HG03066 (cell line): ENCODE measurements at regions not wholly inside any gene's neighbourhood (a gene's known extent, or its start where the extent isn't known, plus 50 kb on each side); places are given as distances from the start of the nearest gene placed in this dataset.

Experiments
- ATAC-seq: cut with Tn5 transposase; IDR thresholded peaks from one replicate; pipeline ENCODE4 v1.9.1; 2021; ENCODE audit warnings: low read depth; ENCODE audit not compliant: unreplicated experiment

DNA sequence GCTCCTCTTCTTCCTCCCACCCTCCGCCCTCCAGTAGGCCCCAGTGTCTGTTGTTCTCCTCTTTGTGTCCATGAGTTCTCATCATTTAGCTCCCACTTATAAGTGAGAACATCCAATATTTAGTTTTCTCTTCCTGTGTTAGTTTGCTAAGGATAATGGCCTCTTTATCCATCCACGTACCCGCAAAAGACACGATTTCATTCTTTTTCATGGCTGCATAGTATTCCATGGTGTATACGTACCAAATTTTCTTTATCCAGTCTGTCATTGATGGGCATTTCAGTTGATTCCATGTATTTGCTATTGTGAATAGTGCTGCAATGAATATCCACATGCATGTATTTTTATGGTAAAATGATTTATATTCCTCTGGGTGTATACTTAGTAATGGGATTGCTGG is 82.2 kb downstream of the COPS8 start:
- no peak for ATAC-seq

DNA sequence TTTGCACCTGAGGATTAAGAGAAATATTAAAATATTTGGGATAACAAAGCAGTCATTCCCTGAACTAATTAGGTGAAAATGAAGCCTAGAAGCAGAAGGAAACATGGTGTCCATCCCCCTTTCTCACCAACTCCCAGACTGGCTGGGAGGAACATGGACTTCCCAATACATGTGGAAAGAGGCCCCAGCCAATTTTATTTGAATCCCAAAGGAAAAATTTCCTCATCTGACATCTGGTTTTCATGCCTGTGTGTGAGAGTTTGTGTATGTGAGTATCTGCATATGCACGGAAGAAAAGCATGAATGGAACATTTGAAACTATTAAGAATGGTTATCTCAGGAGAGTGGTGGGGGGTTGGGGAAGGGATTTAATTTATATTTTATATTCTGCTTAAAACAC is 84.3 kb downstream of the COPS8 start:
- ATAC-seq: no peak

DNA sequence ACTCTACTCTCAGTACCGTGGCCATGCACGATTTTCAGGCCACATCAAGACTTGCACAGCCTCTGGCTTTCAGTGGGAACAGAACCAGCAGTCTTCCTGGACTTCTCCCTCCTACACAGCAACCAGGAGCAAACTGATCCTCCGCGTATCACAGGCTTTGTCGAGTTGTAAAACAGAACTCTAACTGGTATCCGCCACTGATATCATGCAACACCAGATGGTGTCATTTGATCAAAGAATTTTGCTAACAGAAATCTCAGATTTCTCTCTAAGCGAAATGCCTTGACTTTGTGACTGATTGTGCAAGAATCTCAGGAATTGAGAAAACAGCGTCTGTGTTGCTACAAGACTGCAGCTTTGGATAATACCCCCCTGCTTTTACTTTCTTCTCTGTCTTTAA is 85.7 kb downstream of the COPS8 start:
- ATAC-seq: no peak

DNA sequence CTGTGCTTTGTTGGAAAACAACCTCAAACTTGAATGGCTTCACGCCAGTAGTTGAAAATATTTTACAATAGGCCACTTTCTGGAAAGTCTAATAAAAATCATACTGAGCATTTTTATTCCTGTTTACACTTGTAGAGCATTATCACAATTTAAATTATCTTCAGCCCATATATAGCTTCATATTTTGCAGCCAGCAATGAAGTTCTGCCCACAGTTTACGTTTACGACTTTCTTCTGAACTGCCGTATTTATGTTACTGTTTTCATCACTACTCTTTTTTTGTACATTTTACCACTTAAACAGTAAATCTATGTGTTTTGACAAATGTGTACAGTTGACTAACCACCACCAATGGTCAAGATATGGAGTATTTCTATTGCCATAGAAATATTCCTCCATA is 86.2 kb downstream of the COPS8 start:
- no peak for ATAC-seq

DNA sequence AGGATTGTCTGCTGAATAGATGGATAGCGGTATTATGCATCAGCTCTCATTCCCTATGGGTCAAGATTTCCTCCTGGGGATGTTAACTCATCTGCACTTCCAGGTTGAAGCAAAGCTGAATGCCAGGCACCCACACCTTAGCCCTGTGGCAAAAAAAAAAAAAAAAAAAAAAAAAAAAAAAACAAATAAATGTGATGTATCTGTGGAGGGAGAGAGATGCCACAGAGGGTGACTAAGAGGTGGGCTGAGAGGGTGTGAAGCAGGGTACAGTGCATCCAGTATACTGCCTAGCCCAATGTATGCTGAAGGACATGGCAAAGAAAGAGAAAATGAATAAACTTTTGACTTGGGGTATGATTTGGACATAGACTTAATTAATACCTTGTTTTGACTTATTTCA is 91.4 kb downstream of the COPS8 start:
- no peak for ATAC-seq

DNA sequence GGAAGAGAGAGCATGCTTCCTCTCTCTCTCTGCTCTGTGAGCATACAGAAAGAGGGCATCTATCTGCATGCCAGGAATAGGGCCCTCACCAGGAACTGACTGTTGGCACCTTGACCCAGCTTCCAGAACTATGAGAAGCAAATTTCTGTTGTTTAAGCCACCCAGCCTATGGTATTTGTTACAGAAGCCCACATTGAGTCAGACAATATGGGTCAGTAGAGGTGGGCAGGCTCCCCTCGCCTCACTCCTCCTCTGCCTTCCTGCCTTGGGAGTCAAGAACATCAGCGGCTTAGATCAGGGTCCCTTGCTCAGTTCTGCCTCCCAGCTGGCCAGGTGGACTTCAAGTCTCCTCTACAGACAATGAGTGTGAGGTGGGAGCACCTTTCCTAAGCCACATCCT is 92.3 kb downstream of the COPS8 start:
- ATAC-seq: no peak

DNA sequence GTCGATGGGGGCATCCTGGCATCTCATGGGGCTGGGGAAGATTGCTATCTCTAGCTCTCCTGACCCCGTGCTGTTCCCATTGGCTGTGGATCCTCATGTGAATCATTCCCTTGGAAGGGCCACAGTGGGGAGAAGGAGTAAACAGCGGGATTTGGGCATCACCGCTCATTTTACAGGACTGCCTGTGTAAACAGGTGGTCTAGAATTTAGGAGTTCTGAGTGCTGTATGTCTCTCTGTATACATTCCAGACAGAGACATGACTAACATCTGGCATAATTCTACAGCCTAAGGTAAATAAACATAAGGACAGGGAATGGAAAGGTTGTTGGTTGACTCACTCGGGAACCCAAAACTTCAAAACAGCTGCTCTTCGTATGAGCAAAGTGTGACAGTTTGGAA is 92.7 kb downstream of the COPS8 start:
- ATAC-seq: no peak

DNA sequence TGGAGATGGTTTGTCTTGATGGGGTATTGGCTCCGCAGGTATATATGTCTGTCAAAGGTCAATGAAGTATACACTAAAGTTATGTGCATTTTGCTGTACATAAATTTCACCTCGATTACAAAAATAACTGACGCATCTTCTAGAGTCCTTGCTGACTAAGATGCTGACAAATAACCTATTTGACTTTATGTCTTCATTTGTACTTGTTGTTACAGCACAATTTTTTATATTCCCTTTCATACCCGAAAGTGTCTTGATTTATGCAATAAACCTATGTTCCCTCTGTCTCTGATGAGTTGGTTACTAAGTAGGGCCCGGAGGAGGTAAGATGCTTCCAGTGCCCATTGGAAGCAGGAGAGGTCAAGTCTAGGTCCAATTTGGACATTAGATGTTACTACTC is 93.5 kb downstream of the COPS8 start:
- no peak for ATAC-seq

DNA sequence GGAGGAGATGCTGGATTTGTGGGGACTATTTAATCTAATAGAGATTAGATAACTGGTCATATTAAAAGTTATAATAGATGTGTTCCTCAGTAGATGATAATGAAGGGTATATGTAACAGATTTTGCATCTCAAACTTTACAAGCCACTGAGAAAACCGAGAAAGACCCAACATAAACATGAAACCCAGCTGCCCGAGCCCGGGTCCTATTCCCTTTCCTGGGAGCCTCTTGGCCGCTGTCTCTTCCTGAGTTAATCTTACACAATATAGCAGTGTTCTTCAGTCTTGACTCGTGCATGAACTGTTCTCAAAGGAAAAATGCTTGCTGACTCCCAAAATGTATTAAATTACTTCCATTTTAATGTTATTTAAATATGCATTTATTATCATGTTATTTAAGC is 94.5 kb downstream of the COPS8 start:
- no peak for ATAC-seq

DNA sequence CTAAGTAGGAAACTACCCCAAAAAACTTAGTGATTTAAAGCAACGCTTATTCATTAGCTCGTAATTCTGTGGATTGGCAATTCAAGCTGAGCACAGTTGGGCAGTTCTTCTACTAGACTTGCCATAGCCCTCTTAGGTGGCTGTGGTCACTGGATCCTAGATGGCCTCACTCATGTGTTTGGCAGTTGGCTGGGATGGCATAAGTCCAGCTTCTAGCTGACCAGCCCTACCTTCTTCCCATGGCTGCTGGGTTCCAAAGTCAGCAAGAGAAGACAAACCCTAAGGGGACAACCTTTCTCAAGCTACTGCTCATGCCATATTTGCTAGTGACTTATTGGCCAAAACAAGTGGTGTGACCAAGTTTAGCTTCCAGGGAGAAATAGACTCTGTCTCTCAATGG is 95.3 kb downstream of the COPS8 start:
- no peak for ATAC-seq

DNA sequence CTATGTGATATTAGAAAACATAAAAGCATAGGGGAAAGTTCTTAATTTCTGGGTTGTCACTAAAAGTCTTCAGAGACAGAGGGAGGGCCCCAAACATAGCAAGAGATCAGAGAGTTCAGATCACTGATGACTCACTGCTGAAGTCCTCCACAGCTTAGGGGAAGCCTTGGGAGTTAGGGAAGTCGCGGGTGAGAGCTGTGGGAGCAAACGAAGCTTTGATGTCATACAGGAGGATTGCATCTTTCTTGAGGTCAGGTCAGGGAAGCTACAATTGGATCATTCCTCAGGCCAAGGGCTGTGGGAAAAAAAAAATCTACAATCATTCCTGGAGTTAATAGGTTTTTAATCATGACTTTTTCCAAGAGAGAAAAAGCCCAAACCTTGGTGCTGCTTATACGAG is 96.2 kb downstream of the COPS8 start:
- no peak for ATAC-seq

DNA sequence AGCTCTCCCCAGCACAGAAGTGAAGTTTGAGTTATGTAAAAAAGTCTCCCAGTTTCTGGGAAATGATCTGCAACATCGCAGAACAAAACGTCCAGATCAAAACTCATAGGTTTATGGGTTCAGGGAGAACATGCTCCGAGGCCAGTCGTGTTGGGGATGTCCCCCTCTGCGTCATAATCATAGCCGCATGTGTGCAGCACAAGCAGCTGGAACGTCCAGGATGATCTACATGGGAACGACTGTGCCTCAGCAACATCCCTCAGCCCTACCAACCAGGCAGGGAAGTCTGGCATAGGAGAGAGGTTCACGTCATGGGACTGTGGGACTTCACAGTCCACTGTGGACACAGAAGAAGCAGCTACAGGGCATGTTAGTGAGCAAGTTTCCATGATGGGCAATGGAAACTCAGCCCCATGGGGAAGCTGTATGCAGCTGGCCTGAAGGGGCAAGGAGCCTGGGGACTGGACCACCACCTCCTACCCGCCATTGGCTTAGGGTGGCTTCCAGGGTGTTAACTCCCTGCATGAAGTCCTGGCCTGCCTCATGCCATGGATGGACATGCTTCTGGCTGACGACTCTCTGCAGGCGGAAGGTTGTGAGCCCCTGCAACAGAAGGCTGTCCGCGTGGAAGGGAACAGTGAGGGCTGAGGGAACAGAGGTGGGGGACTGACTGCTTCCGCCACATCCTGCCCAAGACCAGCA is 96.9 kb downstream of the COPS8 start:
- ATAC-seq: no peak

DNA sequence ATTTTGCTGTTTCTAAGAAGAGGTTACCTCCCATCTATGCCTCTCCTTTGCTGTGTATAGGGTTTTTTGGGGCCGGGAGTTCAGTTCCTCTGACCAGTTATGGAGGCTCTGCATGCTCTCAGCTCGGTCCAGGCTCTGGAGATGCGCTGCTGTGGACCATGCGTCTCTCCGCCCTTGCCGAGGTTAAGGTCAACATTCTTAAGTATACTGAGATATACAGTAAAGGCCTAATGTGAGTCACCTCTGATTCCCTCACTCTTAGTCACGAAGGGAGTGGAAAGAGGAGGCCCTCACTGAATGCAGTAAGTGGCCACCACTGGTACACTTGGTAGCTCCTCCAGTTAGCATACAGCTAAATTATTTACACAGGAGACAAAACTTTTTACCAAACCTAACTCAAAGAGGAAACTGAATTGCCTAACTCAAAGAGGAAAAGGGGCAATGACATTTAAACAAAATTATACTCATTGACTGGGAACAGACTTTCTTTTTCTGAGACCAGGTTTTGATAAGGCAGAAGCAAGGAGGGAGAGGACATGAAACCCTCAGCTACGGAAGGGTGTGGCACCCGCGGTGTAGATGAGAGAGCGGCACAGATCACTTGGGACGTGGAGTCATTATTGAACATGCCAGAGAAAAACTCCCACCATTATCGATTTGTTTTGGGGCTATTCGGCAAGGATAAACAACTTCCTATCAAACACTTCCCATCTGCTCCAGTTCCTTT is 98.7 kb downstream of the COPS8 start:
- ATAC-seq: no peak

DNA sequence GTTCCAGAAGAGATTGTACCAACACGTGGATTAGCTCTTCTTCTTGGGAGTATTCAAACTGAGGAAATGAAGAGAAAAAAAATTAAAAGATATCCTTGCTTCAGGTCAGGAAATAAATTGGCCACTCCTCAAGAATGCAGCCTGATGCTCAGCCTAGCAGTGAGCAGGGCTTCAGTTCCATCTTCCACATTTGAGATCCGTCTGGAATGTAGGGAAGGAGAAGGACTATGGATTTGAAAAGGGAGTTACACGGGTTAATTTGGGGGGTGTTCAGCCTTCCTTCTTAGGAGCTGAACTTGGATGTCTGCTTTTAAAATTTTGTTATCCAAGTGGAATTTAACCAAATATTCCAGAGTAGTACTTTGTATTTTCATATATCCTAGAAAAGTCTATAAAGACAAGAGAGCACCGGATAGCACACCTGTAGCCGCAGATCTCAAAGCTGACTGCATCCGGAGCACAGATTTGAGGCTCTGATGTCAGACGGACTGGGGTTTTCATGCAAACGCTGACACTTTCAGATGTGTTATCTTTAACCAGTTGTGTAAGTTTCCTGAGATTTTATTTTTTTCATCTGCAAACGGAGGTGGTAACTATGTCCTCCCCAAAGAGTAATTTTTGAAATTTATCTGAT is 99.3 kb downstream of the COPS8 start:
- ATAC-seq: no peak

DNA sequence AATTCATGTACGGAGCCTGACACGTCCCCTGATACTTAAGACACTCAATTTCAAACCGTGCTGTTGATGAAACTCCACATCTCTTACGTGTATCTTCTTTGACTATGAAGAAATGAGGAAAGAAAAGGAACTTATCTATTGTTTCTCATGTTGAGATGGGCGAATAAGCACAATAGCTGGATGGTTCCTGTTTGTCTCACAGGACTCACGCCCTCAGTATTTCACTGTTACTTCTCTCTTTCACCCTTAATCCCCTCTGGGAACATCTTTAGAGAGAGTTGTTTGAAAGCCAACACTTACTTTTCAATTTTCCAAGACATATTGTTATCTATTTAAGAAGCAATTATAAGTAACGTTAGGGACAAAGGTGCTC is 99.8 kb downstream of the COPS8 start:
- ATAC-seq: no peak

DNA sequence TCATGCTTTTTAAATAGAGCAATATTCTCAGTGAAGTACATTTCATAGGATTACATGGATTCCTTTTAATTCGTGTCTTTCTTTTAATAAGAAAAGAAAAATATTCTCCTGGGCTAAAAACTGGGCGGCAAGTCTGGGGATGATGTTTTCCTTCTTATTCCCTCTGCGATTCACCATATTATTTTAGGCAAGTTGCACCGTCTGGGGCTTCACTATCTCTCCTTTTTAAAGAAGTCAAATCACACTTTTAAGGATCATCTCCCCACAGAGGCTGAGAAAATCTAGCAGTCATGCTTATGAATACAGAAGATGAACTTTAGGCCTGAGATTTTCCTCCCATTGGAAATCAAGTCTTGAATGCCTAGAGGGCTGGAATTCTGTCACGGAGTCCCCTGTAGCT is 104.1 kb downstream of the COPS8 start:
- ATAC-seq: no peak

DNA sequence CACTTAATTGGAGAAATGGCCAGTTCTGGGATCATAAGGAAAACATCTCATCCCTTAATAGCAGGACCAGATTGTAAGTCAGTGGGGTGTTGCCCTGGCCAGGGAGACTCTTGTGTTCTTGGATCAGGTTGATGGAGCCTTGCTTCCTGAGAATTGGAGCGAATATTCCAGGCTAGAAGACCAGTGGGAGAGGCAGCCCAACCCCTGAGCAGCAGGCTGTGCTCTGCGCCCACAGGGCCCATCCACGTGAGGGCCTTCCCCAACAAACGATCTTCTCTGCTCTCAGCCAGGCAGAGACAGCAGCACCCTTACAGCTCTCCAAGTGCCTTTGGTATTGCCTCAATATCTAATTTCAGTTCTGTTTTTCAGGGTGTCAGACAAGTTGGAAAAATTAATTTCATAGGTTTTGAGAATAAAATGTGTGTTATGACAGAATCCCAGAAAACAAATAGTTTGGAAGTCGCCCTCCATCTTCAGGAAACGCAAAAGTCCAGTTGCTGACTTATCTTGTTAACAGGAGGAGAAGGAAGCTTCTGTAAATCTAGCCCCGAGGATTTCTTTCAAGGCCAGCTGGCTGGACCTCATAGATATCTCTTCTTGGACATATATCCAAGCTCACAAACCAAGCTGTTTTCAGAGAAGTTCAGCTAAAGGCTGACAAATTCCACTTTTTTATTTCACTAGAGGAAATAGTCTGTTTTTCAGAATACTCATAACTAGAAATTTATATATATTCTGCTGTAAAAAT is 105.5 kb downstream of the COPS8 start:
- ATAC-seq: no peak

DNA sequence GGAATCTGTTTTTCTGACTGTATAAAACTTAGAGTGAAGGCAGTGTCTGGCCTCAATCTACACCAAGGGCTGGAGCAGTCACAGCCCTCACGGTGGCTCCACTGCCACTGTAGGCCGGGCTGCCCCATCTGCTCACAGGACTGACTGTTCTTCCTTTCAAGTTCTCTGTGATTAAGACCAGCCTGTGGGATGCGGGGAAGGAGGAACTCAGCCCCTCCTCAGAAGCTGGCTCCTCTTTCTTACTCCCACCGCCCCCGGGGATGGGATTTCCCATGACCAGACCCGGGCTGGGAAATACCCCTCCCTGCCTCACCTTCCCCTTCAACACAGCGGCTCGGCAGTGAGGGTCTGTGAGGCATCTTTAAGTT is 106.0 kb downstream of the COPS8 start:
- no peak for ATAC-seq

DNA sequence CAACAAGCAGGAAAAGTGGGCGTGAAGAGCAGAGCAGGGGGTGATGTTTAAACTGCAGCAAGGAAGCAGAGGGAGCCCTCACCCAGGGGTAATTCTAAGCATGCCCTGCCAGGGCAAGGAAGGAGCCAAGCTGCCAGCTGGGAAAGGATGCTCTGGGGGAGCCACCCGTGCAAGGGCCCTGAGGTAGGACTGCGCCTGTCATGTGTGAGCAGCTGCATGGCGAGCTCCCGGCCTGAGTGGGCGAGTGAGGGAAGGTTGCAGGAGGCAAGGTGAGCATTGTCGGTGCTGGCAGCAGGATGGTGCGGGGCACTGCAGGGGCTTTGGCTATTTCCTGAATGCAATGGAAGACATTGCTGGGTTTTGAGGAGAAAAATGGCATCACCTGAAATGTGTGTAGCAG is 107.2 kb downstream of the COPS8 start:
- no peak for ATAC-seq

DNA sequence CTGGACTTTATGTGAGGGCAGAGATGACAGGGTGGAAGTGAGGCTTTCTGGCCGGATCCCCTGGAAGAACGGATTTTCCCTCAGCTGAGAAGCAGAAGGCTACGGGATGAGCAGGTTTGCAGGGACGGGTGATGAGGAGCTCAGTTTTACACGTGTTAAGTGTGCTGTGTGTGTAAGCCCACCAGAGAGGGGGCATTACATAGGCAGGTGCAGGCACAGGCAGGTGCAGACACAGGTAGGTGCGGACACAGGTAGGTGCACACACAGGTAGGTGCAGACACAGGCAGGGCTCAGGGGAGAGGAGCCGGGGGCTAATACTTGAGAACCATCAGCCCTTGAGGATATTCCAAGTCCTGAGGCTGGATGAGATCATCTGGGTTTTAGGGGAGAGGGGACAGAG is 107.7 kb downstream of the COPS8 start:
- ATAC-seq: no peak

DNA sequence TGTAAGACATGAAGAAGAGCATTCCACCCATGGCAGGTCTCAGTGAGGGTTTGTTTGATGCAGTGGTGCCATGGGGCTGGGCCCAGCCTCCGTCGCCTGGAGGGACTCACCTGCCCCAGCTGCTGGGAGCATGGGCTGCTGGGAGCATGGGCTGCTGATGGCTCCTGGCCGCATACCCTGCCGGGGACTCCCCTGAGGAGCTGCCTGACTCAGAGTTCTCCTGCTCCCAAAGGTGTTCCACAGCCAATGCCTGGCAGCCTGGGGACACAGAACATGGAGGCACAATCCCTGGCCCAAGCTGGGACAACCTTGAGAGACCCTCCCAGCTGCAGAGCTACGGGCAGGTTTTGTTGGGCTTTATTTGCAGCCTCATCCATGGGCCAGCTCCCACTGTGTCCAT is 108.4 kb downstream of the COPS8 start:
- no peak for ATAC-seq

DNA sequence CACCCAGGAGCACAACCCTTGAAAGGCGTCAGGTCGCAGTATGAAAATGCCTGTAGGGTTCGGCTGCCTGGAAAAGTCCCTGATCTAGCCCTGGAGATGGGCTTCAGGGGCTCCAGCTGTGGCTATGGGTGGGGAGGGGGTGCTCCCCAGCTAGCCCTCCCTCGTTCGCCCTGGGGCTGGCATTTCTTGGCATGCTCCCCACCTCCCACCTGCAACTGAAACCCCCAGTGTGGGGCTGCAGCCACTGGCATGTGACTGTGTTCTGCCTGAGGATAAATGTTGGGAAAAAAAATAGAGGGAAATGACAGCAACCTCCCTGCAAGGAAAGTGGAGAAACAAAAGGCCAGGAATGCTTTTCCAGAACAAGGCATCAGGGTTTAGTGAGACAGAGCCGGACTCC is 109.2 kb downstream of the COPS8 start:
- ATAC-seq: no peak
